Vagina (tissue), 2 donors: ENCODE measurements at regions not wholly inside any gene's neighbourhood (a gene's known extent, or its start where the extent isn't known, plus 50 kb on each side); places are given as distances from the start of the nearest gene placed in this dataset.

Source experiments
- CTCF ChIP-seq, 3 experiments: fragments of 450-650 bp in 2 of 3; fragments of 200-600 bp in 1 of 3; sonication (generic) in 1 of 3; IDR thresholded peaks; one replicate each; pipeline ENCODE4 v1.5.1; 2017 to 2019; ENCODE audit warnings: antibody characterized with exemption in 3 of 3, mild to moderate bottlenecking in 2 of 3, moderate library complexity in 2 of 3
- POLR2A ChIP-seq, 2 donors: fragments of 450-650 bp; IDR thresholded peaks; one replicate each; pipeline ENCODE4 v1.6.1; 2017; ENCODE audit warnings: antibody characterized with exemption in 2 of 2, mild to moderate bottlenecking in 2 of 2, moderate library complexity in 2 of 2
- POLR2AphosphoS5 ChIP-seq, 2 donors: sonication (generic); formaldehyde crosslinking; IDR thresholded peaks; one replicate each; pipeline ENCODE4 v1.9.0; 2017; ENCODE audit warnings: antibody characterized with exemption in 2 of 2, mild to moderate bottlenecking in 2 of 2, low read depth in 1 of 2; ENCODE audit not compliant: insufficient read depth in 1 of 2

GRCh38 chr2:146992466-146992865, 852.4 kb upstream of the ACVR2A start:
- TF ChIP-seq POLR2A (IDR thresholded peaks at IDR 0.05): no peak
- no peak for TF ChIP-seq CTCF (IDR thresholded peaks at IDR 0.05)
- TF ChIP-seq POLR2AphosphoS5 (IDR thresholded peaks at IDR 0.05; ENCODE audit: insufficient read depth in 1 of 2, low read depth in 1 of 2): no peak
